ENCODE measurements at regions not wholly inside any gene's neighbourhood (a gene's known extent, or its start where the extent isn't known, plus 50 kb on each side); places are given as distances from the start of the nearest gene placed in this dataset.

DNA sequence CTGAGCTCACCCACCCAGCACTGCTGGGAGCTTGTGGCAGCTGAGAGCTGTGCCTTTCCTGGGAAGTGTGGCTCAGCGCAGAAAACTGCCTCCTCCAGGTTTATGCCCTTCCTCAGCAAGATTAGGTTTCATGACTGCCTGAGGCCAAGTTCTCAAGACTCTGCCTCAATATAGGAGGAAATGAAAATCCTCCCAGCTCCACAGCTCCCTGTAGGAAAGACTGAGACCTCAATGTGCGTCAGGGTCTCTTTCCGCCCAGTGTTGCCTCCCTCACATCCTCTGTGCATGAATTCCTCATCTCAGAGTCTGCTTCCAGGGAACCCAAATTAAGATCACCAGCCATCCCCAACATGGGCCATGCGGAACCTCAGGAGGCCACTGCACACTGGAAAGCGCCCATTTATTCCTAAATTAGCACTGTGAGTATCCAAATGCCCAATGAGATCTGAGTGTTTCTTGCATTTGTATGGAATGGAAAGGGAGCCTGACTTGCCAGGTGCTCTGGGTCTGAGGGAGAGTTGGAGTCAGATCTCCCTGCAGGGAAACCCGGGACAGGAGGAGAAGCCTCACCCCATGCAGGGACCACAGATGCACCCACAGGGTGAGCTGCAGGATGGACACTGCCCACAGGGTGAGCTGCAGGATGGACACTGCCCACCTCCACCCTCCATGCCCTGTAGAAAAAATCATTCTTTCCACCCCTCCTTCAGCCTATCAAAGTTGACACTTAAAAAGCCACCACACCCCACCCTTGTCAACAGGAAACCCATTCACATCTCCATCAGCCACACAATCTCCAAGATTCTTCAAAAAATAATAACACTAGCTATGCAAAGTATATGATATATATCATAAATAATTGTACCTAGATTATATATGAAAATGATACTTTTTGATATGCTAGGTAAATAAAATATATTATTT is 97.4 kb upstream of the IGLL5 start:
- TF ChIP-seq, protein P1, sequence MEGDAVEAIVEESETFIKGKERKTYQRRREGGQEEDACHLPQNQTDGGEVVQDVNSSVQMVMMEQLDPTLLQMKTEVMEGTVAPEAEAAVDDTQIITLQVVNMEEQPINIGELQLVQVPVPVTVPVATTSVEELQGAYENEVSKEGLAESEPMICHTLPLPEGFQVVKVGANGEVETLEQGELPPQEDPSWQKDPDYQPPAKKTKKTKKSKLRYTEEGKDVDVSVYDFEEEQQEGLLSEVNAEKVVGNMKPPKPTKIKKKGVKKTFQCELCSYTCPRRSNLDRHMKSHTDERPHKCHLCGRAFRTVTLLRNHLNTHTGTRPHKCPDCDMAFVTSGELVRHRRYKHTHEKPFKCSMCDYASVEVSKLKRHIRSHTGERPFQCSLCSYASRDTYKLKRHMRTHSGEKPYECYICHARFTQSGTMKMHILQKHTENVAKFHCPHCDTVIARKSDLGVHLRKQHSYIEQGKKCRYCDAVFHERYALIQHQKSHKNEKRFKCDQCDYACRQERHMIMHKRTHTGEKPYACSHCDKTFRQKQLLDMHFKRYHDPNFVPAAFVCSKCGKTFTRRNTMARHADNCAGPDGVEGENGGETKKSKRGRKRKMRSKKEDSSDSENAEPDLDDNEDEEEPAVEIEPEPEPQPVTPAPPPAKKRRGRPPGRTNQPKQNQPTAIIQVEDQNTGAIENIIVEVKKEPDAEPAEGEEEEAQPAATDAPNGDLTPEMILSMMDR (IDR thresholded peaks at IDR 0.05) = no peak
- TF ChIP-seq POLR2A (IDR thresholded peaks at IDR 0.05) = no peak
- no peak for TF ChIP-seq EP300 (IDR thresholded peaks at IDR 0.05)
- no peak for TF ChIP-seq POLR2AphosphoS5 (IDR thresholded peaks at IDR 0.05)

Data from sigmoid colon (tissue), 4 donors.